Tibial artery (tissue), 4 donors: ENCODE measurements at regions not wholly inside any gene's neighbourhood (a gene's known extent, or its start where the extent isn't known, plus 50 kb on each side); places are given as distances from the start of the nearest gene placed in this dataset.

Experiments
- DNase-seq, 2 donors: peaks; one replicate each; pipeline ENCODE4 v3.0.0-alpha.2; 2019
- H3K27ac ChIP-seq, 2 donors: fragments of 200-600 bp; sonication (generic) in 1 of 2; 1 replicate in 1 of 2; 2 replicates in 1 of 2; pipeline ENCODE4 v1.5.1; 2018 to 2019; ENCODE audit warnings: mild to moderate bottlenecking in 1 of 2
- H3K27me3 ChIP-seq, 2 donors: fragments of 200-600 bp; sonication (generic) in 1 of 2; one replicate each; pipeline versions ENCODE4 v1.5.1 to v1.6.0; 2016 to 2019
- H3K36me3 ChIP-seq, 3 donors: fragments of 200-600 bp; sonication (generic) in 2 of 3; one replicate each; pipeline ENCODE4 v1.5.1; 2016 to 2019; ENCODE audit warnings: mild to moderate bottlenecking in 2 of 3
- H3K4me1 ChIP-seq, 4 donors: fragments of 200-600 bp; sonication (generic) in 2 of 4; 1 replicate in 3 of 4; 2 replicates in 1 of 4; pipeline ENCODE4 v1.5.1; 2016 to 2019
- H3K4me3 ChIP-seq, 2 donors: fragments of 200-600 bp; sonication (generic) in 1 of 2; 1 replicate in 1 of 2; 2 replicates in 1 of 2; pipeline ENCODE4 v1.5.1; 2018 to 2019; ENCODE audit warnings: mild to moderate bottlenecking in 2 of 2
- H3K9me3 ChIP-seq, 3 donors: fragments of 200-600 bp; sonication (generic) in 1 of 3; one replicate each; pipeline ENCODE4 v1.5.1; 2016 to 2019
- CTCF ChIP-seq, 2 experiments: fragments of 200-600 bp in 1 of 2; fragments of 450-650 bp in 1 of 2; IDR thresholded peaks; one replicate each; pipeline ENCODE4 v1.5.1; 2017 to 2019; ENCODE audit warnings: antibody characterized with exemption in 2 of 2, mild to moderate bottlenecking in 1 of 2, moderate library complexity in 1 of 2
- intact Hi-C: fragments of 100-400 bp; cut with DNase I; formaldehyde crosslinking; loops from one replicate; pipeline ENCODE4 v1.15.0; 2023; ENCODE audit warnings: low total_unique reads

GRCh38 chr4:56748271-56748670 lies 67.2 kb upstream of the HOPX start:
- no peak for DNase-seq
- intact Hi-C loops, result no loop called here
- H3K27ac ChIP-seq, result no peak overlapping the region
- no peaks in the 10 kb centered on the region for H3K9me3 ChIP-seq
- TF ChIP-seq CTCF (IDR thresholded peaks at IDR 0.05), result no peak
- no peaks in the 10 kb centered on the region for H3K36me3 ChIP-seq
- H3K27me3 ChIP-seq, result no peaks in the 10 kb centered on the region
- no peaks in the 10 kb centered on the region for H3K4me1 ChIP-seq
- H3K4me3 ChIP-seq, result no peak overlapping the region

GRCh38 chr4:56746639-56747038 lies 65.5 kb upstream of the HOPX start:
- H3K36me3 ChIP-seq, result no peaks in the 10 kb centered on the region
- DNase-seq, result no peak
- H3K27me3 ChIP-seq, result no peaks in the 10 kb centered on the region
- no peaks in the 10 kb centered on the region for H3K4me1 ChIP-seq
- TF ChIP-seq CTCF (IDR thresholded peaks at IDR 0.05), result no peak
- no peak overlapping the region for H3K27ac ChIP-seq
- intact Hi-C loops, result no loop called here
- H3K4me3 ChIP-seq, result no peak overlapping the region
- no peaks in the 10 kb centered on the region for H3K9me3 ChIP-seq

- Histone ChIP-seq H3K36me3 (no peaks in the 10 kb centered on the region), H3K9me3 (no peaks in the 10 kb centered on the region), H3K27me3 (no peaks in the 10 kb centered on the region), H3K4me3 (no peak overlapping the region), H3K27ac (no peak overlapping the region), H3K4me1 (no peaks in the 10 kb centered on the region)
- no peak for DNase-seq
- intact Hi-C loops, result no loop called here
- no peak for TF ChIP-seq CTCF (IDR thresholded peaks at IDR 0.05)
Measured at GRCh38 chr4:56745042-56745441, 63.9 kb upstream of the HOPX start.

GRCh38 chr4:56744030-56744429 lies 62.9 kb upstream of the HOPX start:
- Histone ChIP-seq H3K4me1 (no peaks in the 10 kb centered on the region), H3K4me3 (no peak overlapping the region), H3K36me3 (no peaks in the 10 kb centered on the region), H3K27ac (no peak overlapping the region), H3K9me3 (no peaks in the 10 kb centered on the region), H3K27me3 (no peaks in the 10 kb centered on the region)
- intact Hi-C loops, result no loop called here
- no peak for DNase-seq
- TF ChIP-seq CTCF (IDR thresholded peaks at IDR 0.05), result no peak

GRCh38 chr4:56743550-56743949 lies 62.5 kb upstream of the HOPX start:
- no peak for TF ChIP-seq CTCF (IDR thresholded peaks at IDR 0.05)

More at GRCh38 chr4:56743550-56743949, 62.5 kb upstream of the HOPX start:
- Histone ChIP-seq H3K36me3 (no peaks in the 10 kb centered on the region), H3K27me3 (no peaks in the 10 kb centered on the region), H3K4me3 (no peak overlapping the region), H3K9me3 (no peaks in the 10 kb centered on the region), H3K4me1 (no peaks in the 10 kb centered on the region), H3K27ac (no peak overlapping the region)
- intact Hi-C loops, result no loop called here
- DNase-seq, result no peak
